ENCODE measurements at regions not wholly inside any gene's neighbourhood (a gene's known extent, or its start where the extent isn't known, plus 50 kb on each side); places are given as distances from the start of the nearest gene placed in this dataset.
A peak's percentile ranks its signal among the peaks of the same experiment; 100 is the strongest.

GRCh38 chr6:3990692-3991491 is 88.0 kb downstream of the FAM217A start (continued):
- TF ChIP-seq HOMEZ (CRISPR knock-in tag; IDR thresholded peaks at IDR 0.05) (no peak), CREB1 (IDR thresholded peaks at IDR 0.05) (no peak), CREB1 (CRISPR knock-in tag; IDR thresholded peaks at IDR 0.05) (peak; percentile 29; the same call in 1 of the 2 replicates), ZBED1 (IDR thresholded peaks at IDR 0.05) (no peak), NFYB (IDR thresholded peaks at IDR 0.05; ENCODE audit: extremely low read depth, insufficient read length) (no peak), PPARD (CRISPR knock-in tag; IDR thresholded peaks at IDR 0.05) (no peak), ESRRB (CRISPR knock-in tag; IDR thresholded peaks at IDR 0.05; ENCODE audit: borderline replicate concordance) (no peak), KLF16 (IDR thresholded peaks at IDR 0.05) (peak; percentile 63), SMC3 (conservative IDR thresholded peaks at IDR 0.05; ENCODE audit: insufficient read depth, low read depth, low read length) (peak; percentile 85), TAF9B (IDR thresholded peaks at IDR 0.05; ENCODE audit: partially characterized antibody) (no peak), CEBPG (CRISPR knock-in tag; IDR thresholded peaks at IDR 0.05) (no peak), CEBPG (tag; conservative IDR thresholded peaks at IDR 0.05 in 1 of 2, IDR thresholded peaks at IDR 0.05 in 1 of 2) (no peak), STAT5A (IDR thresholded peaks at IDR 0.05; ENCODE audit: borderline replicate concordance, low read length) (no peak), ZNF668 (CRISPR knock-in tag; IDR thresholded peaks at IDR 0.05) (no peak), REST (IDR thresholded peaks at IDR 0.05; ENCODE audit: borderline replicate concordance) (peak; percentile 55; the same call in 1 of the 2 replicates), REST (CRISPR knock-in tag; IDR thresholded peaks at IDR 0.05; ENCODE audit: low read depth) (no peak), TEAD1 (CRISPR knock-in tag; IDR thresholded peaks at IDR 0.05) (0 out of 4 replicates have a peak, but pooled peaks of 1 of the 2 experiments have one; percentile 26), VEZF1 (CRISPR knock-in tag; IDR thresholded peaks at IDR 0.05) (no peak), NFIC (IDR thresholded peaks at IDR 0.05) (peak; percentile 90)
